Inflammatory macrophage (primary cell): ENCODE measurements at regions not wholly inside any gene's neighbourhood (a gene's known extent, or its start where the extent isn't known, plus 50 kb on each side); places are given as distances from the start of the nearest gene placed in this dataset.
"Not testable (repeated sequence)": the region's sequence is repeated elsewhere in the genome, so short reads cannot be mapped to it uniquely, and the experiment has no call there.

Source experiments
- DNase-seq, 2 donors: peaks; one replicate each; pipeline ENCODE4 v3.0.0-alpha.2; 2020 to 2022

- not testable (repeated sequence) for DNase-seq
Measured at GRCh38 chr1:243074224-243074623, 180.9 kb downstream of the CEP170 start.

- not testable (repeated sequence) for DNase-seq
Measured at GRCh38 chr1:243067056-243067455, 188.0 kb downstream of the CEP170 start.

GRCh38 chr1:243061965-243062364 lies 193.1 kb downstream of the CEP170 start:
- not testable (repeated sequence) for DNase-seq

- not testable (repeated sequence) for DNase-seq
Measured at GRCh38 chr1:243055510-243055909, 199.6 kb downstream of the CEP170 start.

GRCh38 chr1:243055091-243055490 lies 200.0 kb downstream of the CEP170 start:
- DNase-seq = not testable (repeated sequence)

- DNase-seq = not testable (repeated sequence)
Measured at GRCh38 chr1:243054681-243055080, 200.4 kb downstream of the CEP170 start.

- DNase-seq = not testable (repeated sequence)
Measured at GRCh38 chr1:243053048-243053447, 202.0 kb downstream of the CEP170 start.

GRCh38 chr1:243050613-243051012 lies 204.5 kb downstream of the CEP170 start:
- DNase-seq = not testable (repeated sequence)

- DNase-seq = not testable (repeated sequence)
Measured at GRCh38 chr1:243049716-243050115, 205.4 kb downstream of the CEP170 start.

GRCh38 chr1:243021365-243021764 lies 233.7 kb downstream of the CEP170 start:
- not testable (repeated sequence) for DNase-seq

GRCh38 chr1:243019030-243019635 lies 235.9 kb downstream of the CEP170 start:
- DNase-seq = not testable (repeated sequence)

- DNase-seq = not testable (repeated sequence)
Measured at GRCh38 chr1:243010719-243011118, 244.4 kb downstream of the CEP170 start.

GRCh38 chr1:243001003-243001402 lies 254.1 kb downstream of the CEP170 start:
- not testable (repeated sequence) for DNase-seq

- not testable (repeated sequence) for DNase-seq
Measured at GRCh38 chr1:242992776-242993175, 262.3 kb downstream of the CEP170 start.

GRCh38 chr1:242985096-242985495 lies 270.0 kb downstream of the CEP170 start:
- not testable (repeated sequence) for DNase-seq

- DNase-seq = not testable (repeated sequence)
Measured at GRCh38 chr1:242973341-242973740, 281.7 kb downstream of the CEP170 start.

- no peak for DNase-seq
Measured at GRCh38 chr1:242966892-242967291, 288.2 kb downstream of the CEP170 start.

GRCh38 chr1:242959397-242959796 lies 295.7 kb downstream of the CEP170 start:
- DNase-seq = not testable (repeated sequence)

GRCh38 chr1:242954945-242955344 lies 300.1 kb downstream of the CEP170 start:
- DNase-seq = not testable (repeated sequence)

GRCh38 chr1:242946206-242946605 lies 308.9 kb downstream of the CEP170 start:
- no peak for DNase-seq

GRCh38 chr1:242936725-242937124 lies 318.4 kb downstream of the CEP170 start:
- DNase-seq = not testable (repeated sequence)

GRCh38 chr1:242924717-242925116 lies 330.4 kb downstream of the CEP170 start:
- DNase-seq = not testable (repeated sequence)

- not testable (repeated sequence) for DNase-seq
Measured at GRCh38 chr1:242923603-242924002, 331.5 kb downstream of the CEP170 start.

GRCh38 chr1:242914729-242915128 lies 340.4 kb downstream of the CEP170 start:
- DNase-seq = not testable (repeated sequence)

- DNase-seq = not testable (repeated sequence)
Measured at GRCh38 chr1:242912855-242913254, 342.2 kb downstream of the CEP170 start.
